Fibroblast of lung (primary cell): ENCODE measurements at regions not wholly inside any gene's neighbourhood (a gene's known extent, or its start where the extent isn't known, plus 50 kb on each side); places are given as distances from the start of the nearest gene placed in this dataset.

Experiments
- CTCF ChIP-seq, 2 donors: IDR thresholded peaks in 1 of 2; conservative IDR thresholded peaks in 1 of 2; 1 replicate in 1 of 2; 2 replicates in 1 of 2; pipeline ENCODE4 v1.5.1; 2011 to 2012; ENCODE audit warnings: low read length in 2 of 2, control low read depth in 1 of 2, inconsistent platforms in 1 of 2, low read depth in 1 of 2, mild to moderate bottlenecking in 1 of 2
- EZH2 ChIP-seq: IDR thresholded peaks from 2 replicates; pipeline ENCODE4 v1.5.1; 2012; ENCODE audit warnings: low read length, control low read depth, mild to moderate bottlenecking; ENCODE audit errors: missing control alignments

- TF ChIP-seq CTCF (conservative IDR thresholded peaks at IDR 0.05 in 1 of 2, IDR thresholded peaks at IDR 0.05 in 1 of 2; ENCODE audit: low read depth in 1 of 2, low read length in 2 of 2) (no peak), EZH2 (no peak)
Measured at GRCh38 chr5:84727708-84728107, 343.0 kb upstream of the EDIL3 start.
